ENCODE measurements at regions not wholly inside any gene's neighbourhood (a gene's known extent, or its start where the extent isn't known, plus 50 kb on each side); places are given as distances from the start of the nearest gene placed in this dataset.
A peak's percentile ranks its signal among the peaks of the same experiment; 100 is the strongest.
"Not testable (repeated sequence)": the region's sequence is repeated elsewhere in the genome, so short reads cannot be mapped to it uniquely, and the experiment has no call there.

GRCh38 chr18:54662986-54663385, 71.9 kb downstream of the DYNAP start:
- no peak for DNase-seq

GRCh38 chr18:54669701-54670100, 78.7 kb downstream of the DYNAP start:
- not testable (repeated sequence) for DNase-seq

- DNase-seq, result peak; percentile 46 to 51
Measured at GRCh38 chr18:54671291-54671881, 80.3 kb downstream of the DYNAP start.

GRCh38 chr18:54672109-54672508, 81.1 kb downstream of the DYNAP start:
- DNase-seq, result no peak

- no peak for DNase-seq
Measured at GRCh38 chr18:54672846-54673475, 81.9 kb downstream of the DYNAP start.

- DNase-seq, result no peak
Measured at GRCh38 chr18:54673936-54674335, 82.9 kb downstream of the DYNAP start.

- DNase-seq, result no peak
Measured at GRCh38 chr18:54675076-54675475, 84.0 kb downstream of the DYNAP start.

- peak; percentile 70 to 74 for DNase-seq
Measured at GRCh38 chr18:54679318-54680149, 88.5 kb downstream of the DYNAP start.

GRCh38 chr18:54684784-54685183, 93.7 kb downstream of the DYNAP start:
- DNase-seq, result no peak

GRCh38 chr18:54689319-54689718, 98.3 kb downstream of the DYNAP start:
- DNase-seq, result no peak

- DNase-seq, result no peak
Measured at GRCh38 chr18:54690198-54690597, 99.2 kb downstream of the DYNAP start.

- no peak for DNase-seq
Measured at GRCh38 chr18:54692463-54692862, 101.4 kb downstream of the DYNAP start.

GRCh38 chr18:54696616-54697293, 105.7 kb downstream of the DYNAP start:
- DNase-seq, result no peak

- no peak for DNase-seq
Measured at GRCh38 chr18:54700580-54700979, 109.5 kb downstream of the DYNAP start.

GRCh38 chr18:54702686-54703085, 111.6 kb downstream of the DYNAP start:
- no peak for DNase-seq

GRCh38 chr18:54710074-54710899, 118.0 kb upstream of the RAB27B start:
- DNase-seq, result no peak

- no peak for DNase-seq
Measured at GRCh38 chr18:54710900-54711281, 117.4 kb upstream of the RAB27B start.

GRCh38 chr18:54712306-54712705, 116.0 kb upstream of the RAB27B start:
- no peak for DNase-seq

- no peak for DNase-seq
Measured at GRCh38 chr18:54712758-54713157, 115.5 kb upstream of the RAB27B start.

GRCh38 chr18:54713386-54713785, 114.9 kb upstream of the RAB27B start:
- DNase-seq, result no peak

GRCh38 chr18:54714851-54715250, 113.4 kb upstream of the RAB27B start:
- DNase-seq, result no peak

- no peak for DNase-seq
Measured at GRCh38 chr18:54716586-54716985, 111.7 kb upstream of the RAB27B start.

Measured in AML-193 (cell line).